ENCODE measurements at regions not wholly inside any gene's neighbourhood (a gene's known extent, or its start where the extent isn't known, plus 50 kb on each side); places are given as distances from the start of the nearest gene placed in this dataset.

- no peak for DNase-seq
Measured at GRCh38 chr1:187091666-187092065, 262.9 kb downstream of the PLA2G4A start.

DNA sequence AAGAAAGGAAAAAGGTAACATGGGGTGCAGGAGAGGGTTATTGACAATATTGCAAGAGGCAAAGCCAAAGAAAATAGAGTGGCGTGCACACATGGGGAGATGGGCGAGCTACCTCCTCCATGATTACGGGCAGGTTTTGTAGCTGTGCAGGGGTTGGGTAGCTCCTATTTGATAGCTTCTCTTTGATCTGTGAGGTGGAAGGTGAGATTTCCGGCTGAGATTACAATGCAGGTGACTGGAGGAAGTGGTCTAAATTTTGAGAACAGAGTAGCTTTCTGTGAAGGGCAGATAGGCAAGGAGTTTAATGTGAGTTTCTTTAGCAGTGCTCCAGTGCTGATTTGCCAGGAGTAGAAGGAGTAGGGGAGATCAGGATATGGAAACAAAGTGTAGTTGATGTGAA is 263.4 kb downstream of the PLA2G4A start:
- DNase-seq = no peak

DNA sequence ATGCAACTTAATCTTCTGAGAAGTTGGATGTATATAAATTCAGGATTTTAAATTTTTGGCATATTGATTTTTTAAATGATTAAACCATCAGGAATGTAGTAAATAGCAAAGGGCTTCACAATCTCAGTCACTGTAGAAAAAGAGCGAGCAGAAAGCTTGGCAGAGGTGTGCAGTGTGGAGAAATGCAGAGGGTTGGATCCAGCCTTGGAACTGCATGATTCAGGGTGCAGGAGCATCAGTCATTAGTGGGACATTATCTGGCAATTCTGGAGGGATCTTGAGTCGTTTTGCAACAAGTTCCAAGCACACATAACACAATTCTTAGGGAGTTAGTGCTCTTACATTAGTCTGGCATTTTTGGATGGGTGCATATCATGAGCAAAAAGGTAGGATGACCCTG is 267.9 kb downstream of the PLA2G4A start:
- DNase-seq = no peak

DNA sequence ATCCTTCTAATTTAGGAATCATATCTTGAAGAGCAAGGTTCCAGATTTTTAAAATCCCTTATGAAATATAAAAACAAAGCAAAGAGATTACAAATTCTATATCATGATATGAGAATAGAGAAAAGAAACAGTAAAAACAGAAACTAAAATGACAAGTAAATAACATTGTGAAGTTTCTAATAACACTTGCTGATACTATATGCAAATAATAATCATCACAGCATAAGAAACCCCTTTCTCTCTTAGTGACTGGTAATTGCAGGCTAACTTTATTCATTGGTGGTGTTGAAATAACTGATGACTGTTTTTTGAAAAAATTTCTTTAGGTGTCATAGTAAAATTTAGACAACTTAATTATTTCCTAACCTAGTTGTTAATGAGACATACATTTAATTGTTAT is 281.6 kb downstream of the PLA2G4A start:
- DNase-seq = no peak

GRCh38 chr1:187114792-187115191 is 286.0 kb downstream of the PLA2G4A start:
- no peak for DNase-seq

- DNase-seq = no peak
Measured at GRCh38 chr1:187121661-187122060, 292.9 kb downstream of the PLA2G4A start.

GRCh38 chr1:187122566-187122965 is 293.8 kb downstream of the PLA2G4A start:
- DNase-seq = no peak

DNA sequence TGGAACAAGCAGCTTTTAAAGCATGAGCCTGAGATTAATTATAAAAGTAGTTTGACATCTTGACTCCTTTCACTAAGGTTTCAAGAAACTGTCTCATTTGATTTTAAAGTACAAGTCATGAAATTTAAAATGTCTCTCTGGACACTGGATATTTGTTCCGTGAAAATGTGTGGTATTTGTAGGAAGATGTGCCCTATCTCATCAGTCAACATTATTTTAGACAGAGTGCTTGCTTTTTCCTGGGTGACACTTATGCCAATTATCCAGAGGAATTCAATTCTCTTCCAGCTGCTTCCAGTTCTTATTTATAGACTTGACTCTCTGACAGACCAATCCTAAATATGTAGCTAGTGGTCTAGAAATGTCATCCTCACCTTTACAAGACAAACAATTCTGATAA is 300.4 kb downstream of the PLA2G4A start:
- DNase-seq = no peak

DNA sequence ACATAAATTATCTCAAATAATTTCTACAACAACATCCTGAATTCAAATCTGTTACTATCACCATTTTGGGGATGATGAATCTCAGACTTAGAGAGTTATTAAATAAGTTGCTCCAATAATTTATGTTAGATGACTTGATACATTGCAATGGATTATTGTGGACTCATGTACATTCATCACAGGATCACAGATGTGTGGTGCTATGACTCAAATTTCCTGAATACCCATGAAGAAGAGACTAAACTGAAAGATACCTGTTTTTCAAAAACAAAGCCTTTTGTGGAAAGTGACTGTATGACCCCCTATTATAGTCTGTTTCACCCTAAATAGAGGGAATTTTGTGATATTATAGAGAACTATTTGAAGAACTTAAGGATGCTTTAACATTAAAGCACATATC is 315.0 kb downstream of the PLA2G4A start:
- no peak for DNase-seq

DNA sequence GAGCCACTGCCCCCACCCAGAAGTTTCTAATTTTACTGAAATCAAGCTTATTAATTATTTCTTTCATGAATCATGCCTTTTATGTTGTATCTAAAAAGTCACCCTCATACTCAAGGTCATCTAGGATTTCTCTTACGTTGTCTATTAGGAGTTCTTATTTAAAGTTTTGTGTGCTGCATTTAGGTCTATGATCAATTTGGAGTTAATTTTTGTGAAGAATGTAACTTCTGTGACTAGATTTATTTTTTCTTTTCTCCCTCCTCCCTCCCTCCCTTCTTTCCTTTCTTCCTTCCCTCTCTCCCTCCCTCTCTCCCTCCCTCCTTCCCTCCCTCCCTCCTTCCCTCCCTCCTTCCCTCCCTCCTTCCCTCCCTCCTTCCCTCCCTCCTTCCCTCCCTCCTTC is 317.6 kb downstream of the PLA2G4A start:
- DNase-seq = no peak

GRCh38 chr1:187151555-187151954 is 322.8 kb downstream of the PLA2G4A start:
- DNase-seq = no peak

- DNase-seq = no peak
Measured at GRCh38 chr1:187153047-187153446, 324.3 kb downstream of the PLA2G4A start.

GRCh38 chr1:187157115-187157514 is 328.4 kb downstream of the PLA2G4A start:
- DNase-seq = peak; percentile 1

DNA sequence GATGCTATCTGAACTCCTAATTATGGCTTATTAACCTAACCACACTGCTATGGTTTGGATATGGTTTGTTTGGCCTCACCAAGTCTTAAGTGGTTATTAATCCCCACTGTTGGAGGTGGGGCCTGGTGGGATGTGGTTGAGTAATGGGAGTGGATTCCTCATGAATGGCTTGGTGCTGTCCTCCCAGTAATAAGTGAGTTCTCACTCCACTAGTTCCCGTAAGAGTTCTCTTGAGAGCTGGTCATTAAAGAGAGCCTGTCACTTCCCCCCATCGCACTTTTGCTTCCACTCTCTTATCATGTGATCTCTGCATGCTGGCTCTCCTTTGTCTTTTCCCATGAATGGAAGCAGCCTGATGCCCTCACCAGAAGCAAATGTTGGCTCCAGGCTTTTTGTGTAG is 328.8 kb downstream of the PLA2G4A start:
- no peak for DNase-seq

DNA sequence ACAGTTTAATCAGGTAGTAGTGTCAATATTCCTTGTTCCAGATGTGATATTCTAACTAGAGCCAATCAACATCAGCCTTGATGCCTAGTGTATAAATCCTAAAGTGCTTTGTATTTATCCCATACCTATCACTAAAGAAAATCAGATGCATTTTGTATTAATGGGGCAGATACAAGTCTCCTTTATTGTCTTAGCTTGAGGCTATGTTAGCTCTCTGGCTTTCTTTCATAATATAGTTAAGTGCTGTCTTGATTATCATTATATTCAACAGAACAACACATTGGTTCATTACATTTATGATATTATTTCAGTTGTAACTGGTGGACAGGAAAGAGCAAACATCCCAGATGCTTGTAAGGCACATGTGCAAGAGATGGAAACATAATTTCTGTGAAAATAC is 338.8 kb downstream of the PLA2G4A start:
- DNase-seq = no peak

- DNase-seq = no peak
Measured at GRCh38 chr1:187168297-187168696, 339.5 kb downstream of the PLA2G4A start.

DNA sequence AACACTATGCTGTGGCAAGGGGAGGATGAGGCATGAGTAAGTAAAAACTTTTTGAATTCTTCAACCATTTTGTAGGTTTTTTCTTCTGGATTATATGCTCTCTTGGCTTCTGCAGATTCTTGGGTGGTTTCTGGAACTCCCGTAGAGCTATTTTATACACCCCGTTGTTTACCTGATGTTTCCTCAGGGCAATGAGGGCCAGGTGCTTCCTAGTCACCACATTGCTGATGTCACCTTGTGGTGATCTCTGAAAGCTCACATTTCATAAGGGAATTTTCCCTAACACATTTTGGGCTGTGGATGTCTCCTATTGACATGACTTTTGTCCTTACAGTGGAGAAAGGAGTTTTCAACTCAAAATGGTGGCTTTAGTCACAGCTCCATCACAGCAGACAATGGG is 356.6 kb downstream of the PLA2G4A start:
- DNase-seq = no peak

DNA sequence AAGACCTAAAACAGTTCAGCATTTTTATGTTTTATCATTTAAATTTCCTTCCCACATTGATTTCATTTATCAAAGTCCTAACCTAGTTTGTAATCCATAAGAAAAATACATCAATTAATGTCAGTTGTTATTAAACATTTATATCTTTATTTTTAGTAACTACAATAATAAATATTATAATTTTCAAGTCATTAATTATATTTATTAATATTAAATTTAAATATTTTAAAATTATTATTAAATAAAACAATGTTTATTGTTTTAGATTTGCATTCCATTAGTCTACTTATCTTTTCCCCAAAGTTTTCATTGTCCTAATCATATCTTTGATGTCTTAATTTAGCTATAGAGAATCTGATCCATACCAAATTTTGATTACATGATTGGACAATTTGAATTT is 368.9 kb downstream of the PLA2G4A start:
- no peak for DNase-seq

DNA sequence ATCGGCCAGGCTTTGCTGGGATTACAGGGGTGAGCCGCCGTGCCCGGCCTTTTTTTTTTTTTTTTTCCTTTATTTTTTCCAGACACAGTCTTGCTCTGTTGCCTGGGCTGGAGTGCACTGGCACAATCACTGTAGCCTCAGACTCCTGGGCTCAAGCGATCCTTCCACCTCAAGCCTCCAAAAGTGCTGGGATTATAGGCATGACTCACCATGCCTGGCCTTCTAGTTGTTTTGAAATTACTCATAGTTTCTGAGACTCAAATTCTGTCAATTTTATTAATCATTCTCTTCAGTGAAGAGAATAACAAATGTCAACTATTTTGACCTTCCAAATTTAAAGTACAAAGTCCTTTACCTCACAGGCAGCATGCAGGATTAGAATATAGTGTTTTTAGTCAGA is 374.5 kb downstream of the PLA2G4A start:
- peak; percentile 51 for DNase-seq

DNA sequence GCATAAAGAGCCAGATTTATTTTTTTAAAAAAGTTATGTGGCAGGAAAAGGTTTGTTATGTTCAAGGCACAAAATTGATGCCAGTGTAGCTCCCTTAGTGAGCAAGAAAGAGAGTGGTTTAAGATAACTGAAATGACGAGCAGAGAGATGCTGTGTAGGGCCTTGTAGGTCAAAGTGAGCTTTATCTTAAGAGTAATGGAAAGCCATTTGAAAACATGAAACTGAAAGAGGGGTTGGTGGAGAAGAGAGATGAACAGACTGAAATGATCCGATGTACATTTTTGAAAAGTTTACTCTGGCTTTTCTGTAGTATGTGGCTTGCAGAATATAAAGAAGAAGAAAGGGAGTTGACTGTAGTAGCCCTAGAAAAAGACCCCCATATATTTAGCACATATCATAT is 383.6 kb downstream of the PLA2G4A start:
- no peak for DNase-seq

- peak; percentile 2 for DNase-seq
Measured at GRCh38 chr1:187226396-187226795, 397.6 kb downstream of the PLA2G4A start.

- DNase-seq = no peak
Measured at GRCh38 chr1:187228790-187229189, 400.0 kb downstream of the PLA2G4A start.

DNA sequence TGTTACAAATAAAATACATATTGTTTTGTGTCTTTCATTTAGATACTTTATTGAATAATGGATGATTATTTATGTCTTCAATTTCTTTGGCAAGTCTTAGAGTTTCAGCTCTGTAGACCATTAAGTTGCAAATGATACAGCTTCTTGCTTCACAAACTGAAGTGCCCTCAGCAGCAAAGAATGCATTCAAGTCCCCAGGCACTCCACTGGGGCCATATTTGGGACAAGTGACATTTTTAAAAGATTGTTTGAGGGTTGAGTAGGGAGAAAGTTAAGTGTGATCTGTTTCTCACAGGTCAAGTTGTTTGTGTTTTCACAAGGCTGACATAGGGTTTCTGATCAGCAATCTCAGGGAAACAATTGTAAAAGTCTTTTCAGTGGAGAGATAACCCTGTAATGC is 400.7 kb downstream of the PLA2G4A start:
- no peak for DNase-seq

GRCh38 chr1:187234706-187235105 is 406.0 kb downstream of the PLA2G4A start:
- DNase-seq = no peak

GRCh38 chr1:187236199-187236598 is 407.4 kb downstream of the PLA2G4A start:
- no peak for DNase-seq

- no peak for DNase-seq
Measured at GRCh38 chr1:187236676-187237075, 407.9 kb downstream of the PLA2G4A start.

All from fibroblast of skin of back (primary cell).